ENCODE measurements at regions not wholly inside any gene's neighbourhood (a gene's known extent, or its start where the extent isn't known, plus 50 kb on each side); places are given as distances from the start of the nearest gene placed in this dataset.

- in situ Hi-C loops (cut with HindIII; ENCODE audit: low sequenced_read_pairs), result no loop called here
Observed at GRCh38 chr2:18396329-18397010, 164.0 kb downstream of the RDH14 start.

- in situ Hi-C loops (cut with HindIII; ENCODE audit: low sequenced_read_pairs), result no loop called here
Observed at GRCh38 chr2:18395555-18395954, 164.9 kb downstream of the RDH14 start.

- in situ Hi-C loops (cut with HindIII; ENCODE audit: low sequenced_read_pairs), result no loop called here
Observed at GRCh38 chr2:18387441-18388206, 172.8 kb downstream of the RDH14 start.

- in situ Hi-C loops (cut with HindIII; ENCODE audit: low sequenced_read_pairs), result no loop called here
Observed at GRCh38 chr2:18384242-18384641, 176.2 kb downstream of the RDH14 start.

DNA sequence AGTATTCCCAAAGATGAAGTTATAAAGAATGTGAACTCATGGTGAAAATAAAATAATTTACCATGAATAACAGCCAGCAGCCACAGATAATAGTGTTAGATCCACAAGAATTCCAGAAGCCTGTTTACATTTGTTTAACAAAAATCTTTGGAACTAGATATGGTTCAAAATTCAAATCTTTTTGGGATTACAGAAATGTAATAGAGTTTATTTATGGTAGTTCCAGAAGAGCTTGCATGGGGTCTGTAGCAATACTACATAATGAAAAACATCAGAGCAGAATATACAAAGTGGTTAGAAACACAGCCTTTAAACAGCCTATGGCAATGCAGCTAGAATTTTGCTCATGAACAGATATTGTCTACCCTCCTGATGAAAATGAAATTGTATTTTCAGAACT lies 179.1 kb downstream of the RDH14 start:
- in situ Hi-C loops (cut with HindIII; ENCODE audit: low sequenced_read_pairs), result no loop called here

DNA sequence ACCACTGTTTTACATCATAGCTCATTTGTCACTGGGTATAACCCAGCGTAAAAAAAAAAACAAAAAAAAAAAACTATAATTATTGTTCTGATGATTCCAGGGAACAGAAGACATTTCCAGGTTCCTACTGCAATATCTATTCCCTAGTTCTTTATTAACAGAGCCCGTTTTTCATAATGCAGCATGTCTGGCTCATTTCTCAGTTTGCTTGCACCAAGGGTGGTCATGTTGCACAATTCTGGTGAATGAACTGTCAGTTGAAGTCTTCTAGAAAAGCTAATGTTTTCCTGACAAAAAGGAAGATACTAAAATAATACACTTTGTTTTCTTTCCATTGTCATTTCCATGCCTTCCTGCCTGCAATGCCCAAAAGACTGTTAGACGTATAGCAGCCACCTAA lies 180.1 kb downstream of the RDH14 start:
- in situ Hi-C loops (cut with HindIII; ENCODE audit: low sequenced_read_pairs), result no loop called here

DNA sequence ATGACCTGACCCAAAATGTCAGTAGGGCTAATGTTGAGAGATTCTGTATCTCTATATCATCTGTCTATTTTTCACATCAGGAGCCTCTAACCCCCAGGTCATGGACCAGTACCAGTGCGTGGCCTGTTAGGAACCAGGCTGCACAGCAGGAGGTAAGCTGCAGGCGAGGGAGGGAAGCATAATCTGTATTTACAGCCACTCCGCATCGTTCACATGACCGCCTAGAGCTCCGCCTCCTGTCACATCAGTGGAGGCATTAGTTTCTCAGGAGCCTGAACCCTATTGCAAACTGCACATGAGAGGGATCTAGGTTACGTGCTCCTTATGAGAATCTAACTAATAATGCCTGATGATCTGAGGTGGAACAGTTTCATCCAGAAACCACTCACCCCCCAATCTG lies 180.6 kb downstream of the RDH14 start:
- in situ Hi-C loops (cut with HindIII; ENCODE audit: low sequenced_read_pairs), result no loop called here

DNA sequence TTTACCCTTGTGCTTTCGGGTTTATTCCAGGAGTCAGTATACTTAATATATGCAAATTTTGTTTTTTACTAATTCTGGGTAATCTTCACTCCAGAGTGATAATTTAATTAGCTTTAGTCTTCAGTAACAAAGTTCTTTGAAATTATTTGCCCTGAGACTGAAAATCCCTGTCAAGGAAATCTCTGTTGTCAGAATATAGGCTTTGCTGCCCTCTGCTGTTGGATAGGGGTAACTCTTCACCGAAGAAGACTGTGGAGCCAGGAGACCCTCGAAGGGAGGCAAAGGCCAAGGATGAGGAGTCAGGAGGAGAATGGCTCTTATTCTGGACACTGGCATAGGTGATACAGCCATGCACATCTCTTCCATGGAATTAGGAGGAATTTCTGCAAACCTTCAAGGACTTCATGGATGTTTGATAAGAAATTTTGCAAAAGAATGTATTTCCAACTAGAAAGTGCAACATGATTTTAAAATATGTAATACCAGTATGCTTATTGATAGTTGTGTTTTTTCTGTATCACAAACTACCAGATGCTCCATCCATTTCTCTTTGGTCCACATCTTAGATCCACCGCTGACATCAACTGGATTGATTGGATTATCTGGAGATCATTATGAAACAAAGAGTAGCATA lies 182.3 kb downstream of the RDH14 start:
- in situ Hi-C loops (cut with HindIII; ENCODE audit: low sequenced_read_pairs), result no loop called here

DNA sequence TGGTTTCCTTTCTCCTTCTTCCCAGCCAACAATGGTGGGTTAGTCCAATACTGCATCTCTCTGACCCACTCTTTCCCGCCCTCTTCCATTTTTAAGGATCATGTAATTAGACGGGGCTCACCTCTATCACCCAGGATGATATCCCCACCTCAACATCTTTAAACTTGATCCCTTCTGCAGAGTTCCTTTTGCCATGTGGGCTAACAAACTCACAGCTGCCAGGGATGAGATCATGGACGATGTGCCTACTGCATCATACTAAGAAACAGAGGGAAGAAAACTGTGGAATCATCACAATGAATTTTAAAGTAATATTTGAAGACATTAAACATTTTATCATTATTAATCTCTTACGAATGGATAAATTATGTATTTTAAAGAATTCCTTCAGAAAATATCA lies 183.5 kb downstream of the RDH14 start:
- in situ Hi-C loops (cut with HindIII; ENCODE audit: low sequenced_read_pairs), result no loop called here

DNA sequence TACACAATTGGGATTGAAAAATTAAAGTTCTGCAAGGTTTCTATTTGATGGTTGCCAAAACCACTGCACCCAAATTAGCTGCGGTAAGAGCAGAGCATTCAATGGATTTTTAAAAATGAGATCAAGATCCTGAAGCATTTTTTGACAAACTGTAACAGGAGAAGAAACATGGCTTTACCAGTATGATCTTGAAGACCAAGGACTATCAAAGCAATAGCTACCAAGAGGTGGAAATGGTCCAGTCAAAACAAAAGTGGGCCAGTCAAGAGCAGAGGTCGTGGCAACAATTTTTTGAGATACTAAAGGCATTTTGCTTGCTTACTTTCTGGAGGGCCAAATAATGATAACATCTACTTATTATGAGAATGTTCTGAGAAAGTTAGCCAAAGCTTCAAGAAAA lies 186.8 kb downstream of the RDH14 start:
- in situ Hi-C loops (cut with HindIII; ENCODE audit: low sequenced_read_pairs), result no loop called here

DNA sequence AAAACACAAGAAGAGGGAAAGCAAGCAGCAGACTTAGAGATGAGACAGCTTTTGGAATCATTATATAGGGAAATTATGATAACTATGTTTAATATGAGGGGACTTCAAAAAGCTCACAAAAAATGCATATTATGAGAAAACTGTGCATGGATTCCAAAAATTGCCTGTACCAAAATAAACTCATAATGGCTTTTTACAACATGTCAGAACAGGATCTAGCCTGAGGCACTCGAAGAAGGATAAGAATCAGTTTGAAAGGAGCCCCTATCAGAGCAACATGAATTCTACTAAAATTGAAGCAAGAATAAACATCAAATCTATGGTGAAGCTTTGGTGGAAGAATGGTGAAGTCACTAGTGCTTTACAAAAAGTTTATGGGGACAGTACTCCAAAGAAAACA lies 187.4 kb downstream of the RDH14 start:
- in situ Hi-C loops (cut with HindIII; ENCODE audit: low sequenced_read_pairs), result no loop called here

DNA sequence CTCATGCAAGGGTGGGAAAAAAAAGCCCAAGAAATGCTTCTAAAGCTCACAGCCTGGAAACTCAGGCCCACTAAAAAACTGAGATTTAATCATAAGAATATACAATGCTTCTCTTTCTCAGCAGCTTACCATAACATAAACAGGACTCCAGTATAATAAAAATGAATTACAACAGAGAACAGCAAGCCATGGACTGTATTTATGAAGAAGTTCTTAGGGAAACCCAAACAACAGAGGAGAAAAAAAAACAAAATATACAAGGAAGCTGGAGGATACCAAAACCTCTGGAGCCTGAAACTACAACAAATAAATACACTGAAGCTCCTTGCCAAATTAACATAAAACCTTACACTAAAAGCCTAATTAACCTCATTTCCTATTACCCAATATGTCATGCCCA lies 187.8 kb downstream of the RDH14 start:
- in situ Hi-C loops (cut with HindIII; ENCODE audit: low sequenced_read_pairs), result no loop called here

- in situ Hi-C loops (cut with HindIII; ENCODE audit: low sequenced_read_pairs), result no loop called here
Observed at GRCh38 chr2:18369760-18370159, 190.7 kb downstream of the RDH14 start.

DNA sequence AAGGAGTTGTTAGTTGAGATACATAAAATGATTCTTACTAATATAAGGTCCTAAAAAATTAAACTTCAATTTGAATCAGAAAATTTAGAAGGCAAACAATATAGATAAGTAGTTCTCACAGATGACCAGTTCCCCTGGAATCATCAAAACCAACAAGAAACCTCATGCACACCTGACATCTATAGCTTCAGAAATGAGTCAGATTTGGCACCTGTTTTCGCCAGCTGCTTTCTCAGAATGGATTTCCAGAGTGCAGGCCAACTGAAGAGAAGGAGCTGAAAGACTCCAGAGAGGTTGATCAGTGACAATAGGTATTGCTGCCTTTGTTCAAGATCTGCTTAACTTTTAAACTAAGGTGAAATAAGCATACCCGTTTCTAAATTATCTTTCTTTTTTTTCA lies 192.4 kb downstream of the RDH14 start:
- in situ Hi-C loops (cut with HindIII; ENCODE audit: low sequenced_read_pairs), result no loop called here

DNA sequence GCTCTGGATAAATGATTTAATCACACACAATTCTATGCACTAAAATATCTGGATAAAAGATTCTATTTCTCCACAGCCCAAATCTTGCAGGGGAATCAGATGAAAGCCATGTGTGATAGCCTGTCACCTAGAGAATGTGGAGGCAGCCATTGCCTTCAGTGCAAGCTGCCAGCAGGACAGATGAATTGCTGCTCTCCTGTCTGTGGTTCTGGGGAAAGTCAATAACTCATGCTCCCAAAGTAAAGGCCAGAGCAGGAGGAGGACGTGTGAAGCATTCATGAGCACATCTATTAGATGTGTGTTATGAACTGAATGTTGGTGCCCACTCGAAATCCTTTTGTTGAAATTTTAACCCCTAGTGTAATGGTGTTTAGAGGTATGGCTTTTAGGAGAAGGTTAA lies 195.1 kb downstream of the RDH14 start:
- in situ Hi-C loops (cut with HindIII; ENCODE audit: low sequenced_read_pairs), result no loop called here

GRCh38 chr2:18363348-18363747 lies 197.1 kb downstream of the RDH14 start:
- in situ Hi-C loops (cut with HindIII; ENCODE audit: low sequenced_read_pairs), result no loop called here

DNA sequence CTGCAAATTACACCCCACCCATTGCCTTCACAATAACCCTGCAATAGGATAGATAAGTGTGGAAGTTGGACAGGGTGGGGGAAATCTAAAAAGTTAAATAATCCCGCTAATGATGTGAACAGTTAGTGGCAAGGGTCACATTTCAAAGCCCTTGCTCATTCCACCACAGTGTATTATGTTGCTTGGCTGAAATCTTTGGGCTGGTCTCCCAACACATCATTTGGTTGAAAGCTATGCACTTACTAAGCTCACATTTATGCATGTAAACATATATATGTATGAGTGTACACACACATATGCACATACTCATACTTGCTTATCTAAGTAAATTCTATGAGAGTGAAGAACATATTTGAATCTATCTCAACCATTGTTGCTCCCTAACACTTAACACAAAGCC lies 197.8 kb downstream of the RDH14 start:
- in situ Hi-C loops (cut with HindIII; ENCODE audit: low sequenced_read_pairs), result no loop called here

- in situ Hi-C loops (cut with HindIII; ENCODE audit: low sequenced_read_pairs), result no loop called here
Observed at GRCh38 chr2:18357537-18357936, 202.9 kb downstream of the RDH14 start.

GRCh38 chr2:18356676-18357075 lies 203.8 kb downstream of the RDH14 start:
- in situ Hi-C loops (cut with HindIII; ENCODE audit: low sequenced_read_pairs), result no loop called here

DNA sequence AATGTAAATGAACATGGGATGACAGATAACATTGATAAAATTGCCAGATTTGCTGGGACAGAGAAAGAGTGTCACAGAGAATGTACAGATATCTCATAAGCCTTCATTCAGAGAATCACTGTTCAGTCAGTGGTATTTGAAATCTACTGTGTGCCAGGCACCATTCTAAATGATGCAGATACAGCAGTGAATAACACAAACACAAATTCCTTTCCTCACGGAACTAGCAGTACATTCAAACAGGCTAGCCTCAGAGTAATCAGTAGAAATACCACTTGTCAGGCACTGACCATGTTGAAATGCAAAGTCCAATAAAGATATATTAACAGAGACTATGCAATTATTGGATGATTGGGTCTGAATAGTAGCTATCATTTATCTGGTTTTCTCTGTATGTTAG lies 211.0 kb downstream of the RDH14 start:
- in situ Hi-C loops (cut with HindIII; ENCODE audit: low sequenced_read_pairs), result no loop called here

DNA sequence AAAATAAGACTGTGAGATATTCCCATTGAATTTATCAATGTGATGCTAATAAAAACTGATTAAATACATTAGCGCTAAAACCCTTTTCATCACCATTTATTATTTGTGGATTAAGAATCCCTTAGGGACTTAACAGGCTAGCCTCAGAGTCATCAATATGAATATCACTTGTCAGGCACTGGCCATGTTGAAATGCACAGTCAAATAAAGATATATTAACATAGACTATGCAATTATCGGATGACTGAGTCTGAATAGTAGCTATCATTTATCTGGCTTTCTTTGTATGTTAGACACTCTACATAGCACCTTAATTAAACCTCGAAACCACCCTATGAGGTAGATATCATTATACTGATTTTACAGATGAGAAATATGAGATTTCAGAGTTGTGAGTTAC lies 213.6 kb downstream of the RDH14 start:
- in situ Hi-C loops (cut with HindIII; ENCODE audit: low sequenced_read_pairs), result no loop called here

- in situ Hi-C loops (cut with HindIII; ENCODE audit: low sequenced_read_pairs), result no loop called here
Observed at GRCh38 chr2:18346344-18346743, 214.1 kb downstream of the RDH14 start.

All from DLD1 (cell line).